HL-60 (cell line): ENCODE measurements at regions not wholly inside any gene's neighbourhood (a gene's known extent, or its start where the extent isn't known, plus 50 kb on each side); places are given as distances from the start of the nearest gene placed in this dataset.

ENCODE experiments used
- DNase-seq, 2 experiments: peaks; one replicate each; pipeline ENCODE4 v3.0.0-alpha.2; 2010 to 2020; ENCODE audit warnings: low read depth in 1 of 2, low spot score in 1 of 2
- H3K27ac ChIP-seq: fragments of 250-450 bp; sonication (Bioruptor Pico); replicated peaks from 2 replicates; pipeline ENCODE4 v1.5.1; 2020; ENCODE audit warnings: mild to moderate bottlenecking, moderate library complexity
- H3K27me3 ChIP-seq: fragments of 250-450 bp; sonication (Bioruptor Pico); 2 replicates; pipeline ENCODE4 v1.5.1; 2021; ENCODE audit warnings: mild to moderate bottlenecking, moderate library complexity; ENCODE audit not compliant: insufficient read depth, poor library complexity, severe bottlenecking
- H3K4me3 ChIP-seq: replicated peaks from 2 replicates; pipeline ENCODE4 v1.5.1; 2011; ENCODE audit warnings: mild to moderate bottlenecking, control low read depth, low read length; ENCODE audit not compliant: insufficient read depth
- GABPA ChIP-seq: IDR thresholded peaks from 2 replicates; pipeline ENCODE4 v1.6.1; 2012; ENCODE audit warnings: low read depth
- POLR2AphosphoS5 ChIP-seq: IDR thresholded peaks from 2 replicates; pipeline ENCODE4 v1.6.1; 2012; ENCODE audit warnings: low read depth
- SPI1 ChIP-seq: IDR thresholded peaks from 2 replicates; pipeline ENCODE4 v1.6.1; 2012; ENCODE audit warnings: low read depth, mild to moderate bottlenecking, borderline replicate concordance
- TF ChIP-seq, protein P1 (sequence below): IDR thresholded peaks from 2 replicates; pipeline ENCODE4 v1.6.1; 2012; ENCODE audit warnings: low read depth; ENCODE audit not compliant: insufficient replicate concordance
- TF ChIP-seq, protein P2 (sequence below): IDR thresholded peaks from one replicate; pipeline ENCODE4 v1.5.1; 2011; ENCODE audit warnings: low read length, control low read depth, inconsistent platforms; ENCODE audit not compliant: insufficient read depth

DNA sequence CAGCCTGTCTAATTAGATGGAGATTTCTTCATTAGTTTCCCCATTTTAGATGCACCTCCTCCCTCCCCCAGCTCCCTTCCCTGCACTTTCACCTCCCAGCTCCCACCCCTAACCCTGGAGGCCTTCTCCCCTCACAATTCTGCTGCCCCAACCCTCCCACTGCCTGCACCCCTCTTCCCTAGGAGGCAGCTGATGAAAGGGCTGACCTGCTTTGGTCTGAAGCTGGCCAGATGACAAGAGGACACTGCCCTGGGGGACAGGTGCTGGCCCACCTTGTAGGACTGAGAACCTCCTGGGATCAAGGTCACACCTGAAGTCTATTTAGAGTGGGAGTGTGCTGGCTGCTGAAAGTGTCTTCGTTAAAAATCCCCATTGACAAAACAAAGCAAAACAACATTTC is 259.4 kb downstream of the TLE3 start:
- no peak overlapping the region for H3K27ac ChIP-seq
- no peak overlapping the region for H3K4me3 ChIP-seq
- DNase-seq: no peak
- H3K27me3 ChIP-seq: no peaks in the 10 kb centered on the region
- TF ChIP-seq, protein P1, sequence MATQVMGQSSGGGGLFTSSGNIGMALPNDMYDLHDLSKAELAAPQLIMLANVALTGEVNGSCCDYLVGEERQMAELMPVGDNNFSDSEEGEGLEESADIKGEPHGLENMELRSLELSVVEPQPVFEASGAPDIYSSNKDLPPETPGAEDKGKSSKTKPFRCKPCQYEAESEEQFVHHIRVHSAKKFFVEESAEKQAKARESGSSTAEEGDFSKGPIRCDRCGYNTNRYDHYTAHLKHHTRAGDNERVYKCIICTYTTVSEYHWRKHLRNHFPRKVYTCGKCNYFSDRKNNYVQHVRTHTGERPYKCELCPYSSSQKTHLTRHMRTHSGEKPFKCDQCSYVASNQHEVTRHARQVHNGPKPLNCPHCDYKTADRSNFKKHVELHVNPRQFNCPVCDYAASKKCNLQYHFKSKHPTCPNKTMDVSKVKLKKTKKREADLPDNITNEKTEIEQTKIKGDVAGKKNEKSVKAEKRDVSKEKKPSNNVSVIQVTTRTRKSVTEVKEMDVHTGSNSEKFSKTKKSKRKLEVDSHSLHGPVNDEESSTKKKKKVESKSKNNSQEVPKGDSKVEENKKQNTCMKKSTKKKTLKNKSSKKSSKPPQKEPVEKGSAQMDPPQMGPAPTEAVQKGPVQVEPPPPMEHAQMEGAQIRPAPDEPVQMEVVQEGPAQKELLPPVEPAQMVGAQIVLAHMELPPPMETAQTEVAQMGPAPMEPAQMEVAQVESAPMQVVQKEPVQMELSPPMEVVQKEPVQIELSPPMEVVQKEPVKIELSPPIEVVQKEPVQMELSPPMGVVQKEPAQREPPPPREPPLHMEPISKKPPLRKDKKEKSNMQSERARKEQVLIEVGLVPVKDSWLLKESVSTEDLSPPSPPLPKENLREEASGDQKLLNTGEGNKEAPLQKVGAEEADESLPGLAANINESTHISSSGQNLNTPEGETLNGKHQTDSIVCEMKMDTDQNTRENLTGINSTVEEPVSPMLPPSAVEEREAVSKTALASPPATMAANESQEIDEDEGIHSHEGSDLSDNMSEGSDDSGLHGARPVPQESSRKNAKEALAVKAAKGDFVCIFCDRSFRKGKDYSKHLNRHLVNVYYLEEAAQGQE: no peak
- TF ChIP-seq SPI1 (no peak), POLR2AphosphoS5 (no peak), GABPA (no peak)
- TF ChIP-seq, protein P2, sequence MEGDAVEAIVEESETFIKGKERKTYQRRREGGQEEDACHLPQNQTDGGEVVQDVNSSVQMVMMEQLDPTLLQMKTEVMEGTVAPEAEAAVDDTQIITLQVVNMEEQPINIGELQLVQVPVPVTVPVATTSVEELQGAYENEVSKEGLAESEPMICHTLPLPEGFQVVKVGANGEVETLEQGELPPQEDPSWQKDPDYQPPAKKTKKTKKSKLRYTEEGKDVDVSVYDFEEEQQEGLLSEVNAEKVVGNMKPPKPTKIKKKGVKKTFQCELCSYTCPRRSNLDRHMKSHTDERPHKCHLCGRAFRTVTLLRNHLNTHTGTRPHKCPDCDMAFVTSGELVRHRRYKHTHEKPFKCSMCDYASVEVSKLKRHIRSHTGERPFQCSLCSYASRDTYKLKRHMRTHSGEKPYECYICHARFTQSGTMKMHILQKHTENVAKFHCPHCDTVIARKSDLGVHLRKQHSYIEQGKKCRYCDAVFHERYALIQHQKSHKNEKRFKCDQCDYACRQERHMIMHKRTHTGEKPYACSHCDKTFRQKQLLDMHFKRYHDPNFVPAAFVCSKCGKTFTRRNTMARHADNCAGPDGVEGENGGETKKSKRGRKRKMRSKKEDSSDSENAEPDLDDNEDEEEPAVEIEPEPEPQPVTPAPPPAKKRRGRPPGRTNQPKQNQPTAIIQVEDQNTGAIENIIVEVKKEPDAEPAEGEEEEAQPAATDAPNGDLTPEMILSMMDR: no peak

DNA sequence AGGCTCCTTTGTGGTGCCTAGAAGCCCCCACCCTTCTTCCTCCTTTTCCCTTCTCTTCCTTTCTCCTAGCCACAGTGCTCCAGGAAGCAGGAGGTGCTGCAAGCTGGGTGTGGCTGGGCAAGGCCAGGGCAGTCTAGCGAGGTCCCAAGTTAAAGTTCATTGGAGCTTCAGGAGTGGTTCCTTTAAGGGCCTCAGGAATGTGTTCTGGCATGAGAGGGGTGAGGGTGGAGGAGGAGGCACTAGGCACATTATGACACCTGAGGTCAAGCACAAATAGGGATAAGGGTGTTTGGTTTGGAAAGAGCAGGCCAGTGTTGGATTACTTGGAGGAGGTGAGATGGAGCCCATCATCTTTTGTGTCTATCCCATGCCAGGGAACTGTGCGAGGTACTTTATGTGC is 258.7 kb downstream of the TLE3 start:
- TF ChIP-seq GABPA: no peak
- no peak for TF ChIP-seq SPI1
- TF ChIP-seq, protein P1: no peak
- H3K27ac ChIP-seq: no peak overlapping the region
- H3K4me3 ChIP-seq: no peak overlapping the region
- no peaks in the 10 kb centered on the region for H3K27me3 ChIP-seq
- no peak for DNase-seq

DNA sequence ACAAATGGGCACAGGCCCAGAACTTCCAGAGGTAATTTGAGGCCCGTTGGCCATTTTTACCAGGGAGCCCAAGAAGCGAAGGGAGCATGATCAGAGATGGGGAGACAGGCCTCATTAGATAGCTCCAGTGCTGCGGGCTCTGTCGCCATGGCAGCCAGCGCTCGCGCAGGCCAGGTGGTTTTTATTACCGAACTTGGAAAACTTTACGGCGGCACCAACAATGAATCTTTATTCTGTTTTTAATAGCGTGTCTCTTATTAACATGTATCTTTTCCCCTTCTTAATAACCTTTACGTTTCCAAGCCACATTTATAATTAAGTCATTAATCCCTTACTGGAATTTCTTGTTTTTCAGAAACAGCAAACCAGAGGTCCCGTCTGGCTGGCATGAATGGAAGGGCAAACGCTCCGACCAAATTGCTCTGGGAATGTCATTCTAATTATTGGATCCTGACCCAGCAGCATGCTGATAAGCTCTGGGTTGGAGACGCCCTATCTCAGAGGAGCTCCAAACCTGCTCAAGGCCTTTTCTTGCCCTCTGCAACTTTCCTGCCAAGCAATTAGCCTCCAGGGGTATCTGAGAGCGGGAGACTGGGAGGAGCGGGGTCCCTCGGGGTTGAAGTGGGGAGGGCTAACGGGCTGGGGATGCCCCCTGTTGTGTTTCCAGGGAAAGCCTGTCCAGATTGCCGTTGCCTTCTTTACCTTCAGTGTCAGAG is 256.4 kb downstream of the TLE3 start:
- DNase-seq: no peak
- Histone ChIP-seq H3K27me3 (no peaks in the 10 kb centered on the region), H3K27ac (no peak overlapping the region), H3K4me3 (no peak overlapping the region)
- TF ChIP-seq, protein P1: no peak
- TF ChIP-seq POLR2AphosphoS5 (no peak), GABPA (no peak), SPI1 (no peak)
- TF ChIP-seq, protein P2: no peak

DNA sequence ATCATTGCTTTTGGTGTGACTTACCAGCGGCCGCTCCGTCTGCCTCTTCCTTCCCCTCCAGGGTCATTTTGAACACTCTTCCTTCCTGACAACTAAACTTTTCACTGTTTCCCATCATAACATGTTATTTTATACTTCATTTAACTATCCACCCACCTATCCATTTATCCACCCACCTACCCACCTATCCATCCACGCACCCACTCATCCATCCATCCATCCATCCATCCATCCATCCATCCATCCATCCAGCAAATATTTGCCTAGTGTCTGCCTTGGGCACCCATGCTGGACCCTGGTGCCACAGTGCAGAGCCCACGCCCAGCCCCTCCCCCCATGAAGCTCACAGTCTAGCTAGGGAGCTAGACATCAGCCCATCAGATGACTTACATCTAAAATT is 254.9 kb downstream of the TLE3 start:
- no peaks in the 10 kb centered on the region for H3K27me3 ChIP-seq
- TF ChIP-seq GABPA (no peak), SPI1 (no peak), POLR2AphosphoS5 (no peak)
- TF ChIP-seq, protein P1: no peak
- TF ChIP-seq, protein P2: no peak
- no peak for DNase-seq
- no peak overlapping the region for H3K4me3 ChIP-seq
- no peak overlapping the region for H3K27ac ChIP-seq
